Cardiac fibroblast (primary cell): ENCODE measurements at regions not wholly inside any gene's neighbourhood (a gene's known extent, or its start where the extent isn't known, plus 50 kb on each side); places are given as distances from the start of the nearest gene placed in this dataset.

Experiments
- DNase-seq, 2 donors: peaks; one replicate each; pipeline versions ENCODE4 v3.0.0 to v3.0.0-alpha.2; 2010; ENCODE audit warnings: low read depth in 2 of 2
- H3K4me3 ChIP-seq, 2 donors: replicated peaks in 1 of 2; 1 replicate in 1 of 2; 2 replicates in 1 of 2; pipeline ENCODE4 v1.5.1; 2011; ENCODE audit warnings: low read depth in 2 of 2, low read length in 2 of 2, mild to moderate bottlenecking in 2 of 2, moderate library complexity in 1 of 2
- TF ChIP-seq, protein P1 (sequence below): IDR thresholded peaks from one replicate; pipeline ENCODE4 v1.5.1; 2011; ENCODE audit warnings: low read depth, mild to moderate bottlenecking, low read length, inconsistent platforms

DNA sequence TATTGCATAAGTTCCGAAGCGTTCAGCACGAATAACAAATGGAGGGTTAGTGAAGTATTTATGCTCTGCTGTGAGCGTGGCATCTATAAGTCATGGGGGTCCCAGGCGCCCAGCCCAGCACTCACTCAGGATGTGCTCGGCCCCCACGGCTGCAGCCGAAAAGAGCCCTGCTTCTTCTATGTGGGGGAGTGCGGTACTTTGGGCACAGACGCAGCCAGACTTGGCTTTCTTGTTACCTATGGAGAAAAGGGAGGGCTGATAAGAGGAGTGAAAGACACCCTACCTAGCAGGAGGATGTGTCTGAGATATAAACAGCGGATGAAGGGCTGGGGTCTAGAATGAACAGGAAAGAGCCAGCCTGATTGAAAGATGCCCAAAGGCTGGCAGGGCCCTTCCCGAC, 51.4 kb downstream of the MRPL36 start:
- H3K4me3 ChIP-seq, result no peak overlapping the region
- no peak for DNase-seq
- TF ChIP-seq, protein P1, sequence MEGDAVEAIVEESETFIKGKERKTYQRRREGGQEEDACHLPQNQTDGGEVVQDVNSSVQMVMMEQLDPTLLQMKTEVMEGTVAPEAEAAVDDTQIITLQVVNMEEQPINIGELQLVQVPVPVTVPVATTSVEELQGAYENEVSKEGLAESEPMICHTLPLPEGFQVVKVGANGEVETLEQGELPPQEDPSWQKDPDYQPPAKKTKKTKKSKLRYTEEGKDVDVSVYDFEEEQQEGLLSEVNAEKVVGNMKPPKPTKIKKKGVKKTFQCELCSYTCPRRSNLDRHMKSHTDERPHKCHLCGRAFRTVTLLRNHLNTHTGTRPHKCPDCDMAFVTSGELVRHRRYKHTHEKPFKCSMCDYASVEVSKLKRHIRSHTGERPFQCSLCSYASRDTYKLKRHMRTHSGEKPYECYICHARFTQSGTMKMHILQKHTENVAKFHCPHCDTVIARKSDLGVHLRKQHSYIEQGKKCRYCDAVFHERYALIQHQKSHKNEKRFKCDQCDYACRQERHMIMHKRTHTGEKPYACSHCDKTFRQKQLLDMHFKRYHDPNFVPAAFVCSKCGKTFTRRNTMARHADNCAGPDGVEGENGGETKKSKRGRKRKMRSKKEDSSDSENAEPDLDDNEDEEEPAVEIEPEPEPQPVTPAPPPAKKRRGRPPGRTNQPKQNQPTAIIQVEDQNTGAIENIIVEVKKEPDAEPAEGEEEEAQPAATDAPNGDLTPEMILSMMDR, result no peak

DNA sequence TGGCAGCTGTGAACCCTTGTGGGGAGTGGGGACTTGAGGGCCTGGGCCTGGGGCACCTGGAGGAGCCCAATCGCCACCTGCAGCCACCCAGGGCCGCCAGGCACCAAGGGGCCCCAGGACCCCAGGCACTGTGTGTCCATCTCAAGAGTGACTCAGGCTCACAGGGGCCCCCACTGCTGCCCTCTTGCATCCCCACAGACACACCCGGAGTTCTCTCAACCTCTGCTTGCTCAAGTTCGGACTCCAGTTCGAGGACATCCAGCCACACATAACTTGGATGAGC, 51.9 kb downstream of the MRPL36 start:
- no peak overlapping the region for H3K4me3 ChIP-seq
- TF ChIP-seq, protein P1, result no peak
- no peak for DNase-seq

DNA sequence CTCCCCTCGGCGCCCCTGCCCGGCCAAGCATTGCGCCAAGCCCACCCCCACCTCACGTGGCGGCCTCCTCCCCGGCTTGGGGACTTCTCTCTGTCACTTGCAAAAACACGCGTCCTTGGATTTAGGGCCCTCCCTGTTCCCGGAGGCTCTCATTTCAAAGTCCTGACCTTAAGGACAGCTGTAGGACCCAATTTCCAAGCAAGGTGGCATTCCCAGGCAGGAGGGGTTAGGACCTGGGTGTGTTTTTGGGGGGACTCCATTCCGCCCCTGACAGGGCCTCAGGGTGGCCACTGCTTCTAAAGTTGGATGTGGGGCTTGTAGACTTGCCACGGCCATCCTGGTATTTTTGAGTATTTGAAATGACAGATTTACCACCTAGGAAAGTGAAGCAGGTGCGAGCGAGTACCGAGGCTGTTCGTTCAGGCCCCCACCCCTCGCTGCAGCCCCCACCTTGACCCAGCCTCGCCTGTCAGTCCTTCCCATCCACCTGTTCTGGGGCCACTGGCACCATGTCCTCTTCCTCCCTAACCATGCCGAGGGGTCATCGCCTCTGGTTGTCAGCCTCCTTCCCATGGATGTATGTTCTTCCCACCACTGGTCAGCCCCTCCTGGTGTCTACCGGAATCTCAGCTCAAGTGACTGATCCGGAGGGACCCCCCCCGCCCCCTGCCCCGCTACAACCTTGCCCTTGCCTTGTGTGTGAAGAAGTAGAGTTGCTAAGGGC, 52.4 kb downstream of the MRPL36 start:
- no peak overlapping the region for H3K4me3 ChIP-seq
- no peak for DNase-seq
- TF ChIP-seq, protein P1, result no peak

DNA sequence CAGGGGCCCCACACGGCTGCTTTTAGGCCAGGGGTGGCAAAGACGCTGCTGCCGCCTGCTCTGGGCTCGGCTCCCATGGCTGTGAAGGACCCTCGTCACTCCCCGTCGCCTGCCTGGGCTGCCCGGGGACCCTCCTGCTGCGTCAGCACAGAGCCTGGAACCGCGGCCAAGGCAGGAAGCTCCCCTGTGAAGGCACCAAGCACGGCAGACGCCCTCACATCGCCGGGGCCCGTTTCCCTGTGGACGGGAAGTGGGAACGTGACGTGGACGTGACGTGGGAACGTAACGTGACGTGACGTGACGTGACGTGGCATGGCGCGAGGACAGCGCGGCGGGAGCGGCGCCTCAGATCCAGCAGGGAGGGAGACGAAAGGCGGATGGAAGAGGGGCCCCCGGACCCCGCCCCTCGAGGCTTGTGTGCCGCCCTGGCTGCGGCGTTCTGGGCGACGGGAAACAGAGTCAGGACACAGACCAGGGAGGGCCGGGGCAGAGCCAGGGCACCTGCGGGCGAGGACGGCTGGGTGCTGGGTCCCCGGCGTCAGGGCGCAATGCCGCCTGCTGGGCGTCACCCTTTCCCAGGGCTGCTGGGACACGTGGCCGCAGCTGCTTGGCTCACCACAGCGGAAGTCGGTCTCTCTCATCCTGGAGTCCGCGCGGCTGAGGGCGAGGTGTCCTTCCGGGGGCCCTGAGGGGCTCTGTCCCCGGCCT, 53.1 kb downstream of the MRPL36 start:
- TF ChIP-seq, protein P1, result no peak
- H3K4me3 ChIP-seq, result no peak overlapping the region
- DNase-seq, result no peak

DNA sequence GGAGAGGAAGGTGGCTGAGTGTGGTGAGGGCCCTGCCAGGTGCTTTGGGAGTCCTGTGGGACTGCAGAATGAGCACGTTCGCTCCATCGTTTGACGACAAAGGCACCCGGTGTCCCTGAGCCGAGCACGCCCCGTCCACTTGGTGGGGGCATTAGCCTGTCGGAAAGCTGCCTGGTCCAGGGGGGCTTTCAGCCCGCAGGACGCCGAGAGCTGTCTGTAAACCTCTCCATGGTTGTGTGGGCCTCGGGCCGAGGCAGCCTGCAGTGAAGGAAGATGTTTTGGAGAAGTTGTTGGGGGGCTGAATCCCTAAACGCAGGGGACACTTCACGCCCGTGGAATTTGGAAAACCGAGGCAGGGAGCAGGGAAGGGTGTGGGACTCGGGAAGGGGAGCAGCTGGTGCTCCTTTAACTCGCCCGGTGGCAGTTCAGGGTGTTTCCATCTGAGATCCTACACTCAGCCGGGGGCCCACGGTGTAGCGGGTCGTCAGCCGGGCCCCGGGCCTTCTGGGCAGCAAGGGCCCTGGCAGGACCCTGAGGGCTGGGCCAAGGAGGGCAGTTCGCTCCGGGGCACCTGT, 53.8 kb downstream of the MRPL36 start:
- DNase-seq, result no peak
- TF ChIP-seq, protein P1, result no peak
- H3K4me3 ChIP-seq, result no peak overlapping the region

DNA sequence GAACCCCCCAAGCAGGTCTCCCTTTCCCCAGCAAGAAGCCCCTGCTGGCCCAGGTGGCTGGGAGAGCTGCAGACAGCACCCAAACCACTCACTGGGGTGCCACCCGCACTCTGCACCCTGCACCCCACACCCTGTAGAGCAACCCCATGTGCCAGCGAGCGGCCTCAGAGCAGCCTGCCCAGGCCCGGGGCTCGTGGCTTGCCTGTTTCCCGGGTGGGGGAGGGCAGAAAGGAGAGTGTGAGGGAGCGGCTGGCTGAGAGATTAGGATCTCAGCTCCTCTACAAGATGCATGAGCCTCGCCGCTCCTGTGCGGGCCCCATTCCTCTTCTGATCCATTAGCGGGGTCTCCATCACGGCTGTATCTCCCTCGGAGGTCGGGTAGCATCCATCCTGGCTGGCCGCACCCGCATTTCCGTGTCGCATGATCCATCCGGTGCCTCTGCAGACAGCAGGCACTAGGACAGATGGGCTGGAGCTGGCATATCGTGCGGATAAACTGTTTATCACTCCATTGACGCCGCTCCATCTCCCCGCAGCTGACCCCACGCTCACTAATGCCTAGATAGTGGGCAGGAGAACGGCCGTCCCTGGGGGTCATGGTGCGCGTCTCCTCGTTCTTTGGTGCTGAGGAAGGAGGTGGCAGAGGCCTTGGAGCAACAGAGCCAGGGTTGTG, 54.4 kb downstream of the MRPL36 start:
- H3K4me3 ChIP-seq, result no peak overlapping the region
- no peak for DNase-seq
- TF ChIP-seq, protein P1, result no peak
